Cerebellar nuclear complex (tissue), 1 donor: ENCODE measurements at regions not wholly inside any gene's neighbourhood (a gene's known extent, or its start where the extent isn't known, plus 50 kb on each side); places are given as distances from the start of the nearest gene placed in this dataset.
"Not testable (repeated sequence)": the region's sequence is repeated elsewhere in the genome, so short reads cannot be mapped to it uniquely, and the experiment has no call there.

ENCODE experiments used
- DNase-seq, 2 experiments: peaks; one replicate each; lab custom pipeline; 2025; lab: John Stamatoyannopoulos, UW

DNA sequence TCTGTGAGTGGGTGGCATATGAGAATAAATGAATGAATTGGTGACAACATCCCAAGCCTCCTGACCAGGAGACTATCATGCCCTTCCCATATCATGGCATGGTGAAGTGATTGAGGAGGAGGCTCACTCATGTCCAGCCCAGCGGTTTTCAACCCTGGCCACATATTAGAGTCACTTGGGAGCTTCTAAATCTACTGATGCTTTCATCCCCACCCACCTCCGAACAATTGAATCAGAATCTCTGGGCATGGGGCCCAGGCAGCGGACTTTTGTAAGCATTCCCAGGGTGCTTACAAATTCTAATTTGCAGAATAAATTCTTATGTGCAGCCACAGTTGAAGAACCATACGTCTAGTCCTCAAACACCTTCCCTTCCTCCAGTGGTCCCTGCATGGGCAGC lies 81.7 kb upstream of the SEC11C start:
- DNase-seq: no peak

GRCh38 chr18:59059140-59059539 lies 80.5 kb upstream of the SEC11C start:
- no peak for DNase-seq

GRCh38 chr18:59060551-59060950 lies 79.1 kb upstream of the SEC11C start:
- no peak for DNase-seq

DNA sequence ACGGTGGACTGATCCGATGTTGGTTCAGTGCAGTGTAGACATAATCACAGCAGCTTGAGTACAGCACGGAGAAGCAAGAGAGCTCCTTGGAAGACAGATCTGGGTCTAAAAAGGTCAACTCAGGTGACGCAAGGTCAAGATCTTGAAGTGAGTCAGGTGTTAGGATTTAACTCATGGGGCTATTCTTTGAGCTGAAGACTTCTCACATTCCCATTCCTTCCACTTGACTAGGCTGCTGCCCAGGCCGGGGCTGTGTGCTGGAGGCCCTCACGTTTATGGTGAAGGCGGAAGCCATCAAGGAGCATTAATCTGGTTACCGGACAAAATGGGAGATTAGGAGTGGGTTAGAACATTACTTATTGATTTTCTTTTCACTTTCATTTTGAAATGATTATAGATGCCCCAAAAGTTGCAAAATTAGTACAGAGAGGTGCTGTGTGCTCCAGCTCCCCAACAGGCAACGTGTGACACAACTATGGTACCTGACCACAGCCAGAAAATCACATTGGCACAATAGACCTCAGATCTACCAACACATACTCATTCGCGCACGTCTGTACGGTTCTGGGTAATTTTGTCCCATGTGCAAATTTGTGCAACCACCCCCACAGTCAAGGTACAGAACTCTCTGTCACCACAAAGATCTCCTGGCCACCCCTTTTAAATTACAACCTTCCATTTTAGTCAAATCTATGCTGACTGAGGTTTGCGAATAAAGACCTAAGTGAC lies 77.6 kb upstream of the SEC11C start:
- DNase-seq: no peak

- no peak for DNase-seq
These were observed 77.1 kb upstream of the SEC11C start for GRCh38 chr18:59062643-59063006.

- DNase-seq: no peak
These were observed 76.3 kb upstream of the SEC11C start for GRCh38 chr18:59063300-59063906.

DNA sequence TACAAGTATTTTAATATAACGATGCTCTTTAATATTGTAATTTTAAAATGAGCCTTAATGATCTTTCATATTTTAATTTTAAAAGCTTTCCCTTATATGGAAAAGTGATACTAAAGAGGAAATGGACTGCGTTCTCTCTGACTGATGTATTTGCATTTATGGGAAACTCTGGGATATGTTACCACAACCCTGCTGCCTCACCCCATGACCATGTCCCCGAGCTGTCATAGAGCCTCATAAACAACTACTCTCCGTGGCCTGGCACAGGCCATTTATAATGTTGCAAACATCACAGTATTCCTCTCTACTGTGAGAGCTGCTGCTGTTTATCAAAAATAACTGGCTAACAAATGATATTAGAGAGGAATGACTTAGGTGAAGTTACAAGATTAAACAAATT lies 75.8 kb upstream of the SEC11C start:
- DNase-seq: no peak

- DNase-seq: no peak
These were observed 74.0 kb upstream of the SEC11C start for GRCh38 chr18:59065684-59066083.

DNA sequence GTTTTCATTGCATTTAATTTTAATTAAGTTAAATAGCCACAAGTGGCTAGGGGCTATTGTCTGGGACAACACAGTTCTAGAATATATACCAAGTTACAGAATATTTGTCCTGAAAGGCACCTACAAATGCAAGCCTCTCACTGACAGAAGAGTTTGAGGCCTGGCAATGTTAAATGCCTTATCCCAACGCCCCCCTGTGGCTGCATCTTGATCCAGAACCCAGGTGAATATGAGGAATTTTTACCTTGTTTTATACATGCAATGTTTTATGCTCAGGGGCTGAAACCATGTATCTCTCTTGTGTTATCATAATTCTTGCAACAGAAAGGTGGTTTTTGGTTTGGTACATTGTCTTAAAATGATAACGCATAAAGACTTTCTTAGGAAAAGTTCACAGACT lies 71.8 kb upstream of the SEC11C start:
- peak in 1 of 2 experiments; percentile 12 for DNase-seq

GRCh38 chr18:59068276-59069071 lies 71.2 kb upstream of the SEC11C start:
- no peak for DNase-seq

GRCh38 chr18:59070181-59070912 lies 69.3 kb upstream of the SEC11C start:
- DNase-seq: peak in 1 of 2 experiments; percentile 63

DNA sequence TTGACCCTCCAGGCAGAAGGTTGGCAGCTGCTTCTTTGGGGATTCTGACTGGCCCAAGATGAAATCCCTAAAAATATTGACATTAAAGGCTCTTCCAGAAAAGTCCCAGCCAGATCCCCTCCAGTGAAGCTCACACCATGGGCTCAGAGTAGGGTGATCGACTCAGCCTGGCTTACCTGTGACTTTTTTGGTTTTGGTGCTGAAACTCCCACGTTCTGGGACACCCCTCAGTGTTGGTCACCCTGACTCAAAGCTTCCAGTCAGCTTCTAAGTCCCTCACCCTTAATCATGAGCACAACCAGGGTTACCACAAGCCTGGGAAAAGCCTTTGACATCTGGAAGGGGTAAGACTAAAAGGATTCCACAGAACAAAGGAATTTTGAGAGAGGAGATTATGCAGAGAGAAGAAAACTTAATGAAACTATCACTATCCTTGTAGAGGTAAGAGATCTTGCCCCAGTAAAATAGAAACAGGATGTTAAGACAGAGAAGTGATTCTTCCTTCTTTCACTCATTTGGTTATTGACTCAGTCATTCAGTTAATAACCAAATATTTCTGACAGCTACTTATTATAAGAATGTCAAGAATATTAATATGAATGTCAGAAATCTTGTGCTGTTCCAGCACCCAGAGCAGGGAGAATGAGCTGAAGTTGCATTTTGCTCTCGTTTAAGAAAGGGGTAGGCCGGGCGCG lies 66.8 kb upstream of the SEC11C start:
- no peak for DNase-seq

GRCh38 chr18:59075923-59076322 lies 63.8 kb upstream of the SEC11C start:
- DNase-seq: no peak

DNA sequence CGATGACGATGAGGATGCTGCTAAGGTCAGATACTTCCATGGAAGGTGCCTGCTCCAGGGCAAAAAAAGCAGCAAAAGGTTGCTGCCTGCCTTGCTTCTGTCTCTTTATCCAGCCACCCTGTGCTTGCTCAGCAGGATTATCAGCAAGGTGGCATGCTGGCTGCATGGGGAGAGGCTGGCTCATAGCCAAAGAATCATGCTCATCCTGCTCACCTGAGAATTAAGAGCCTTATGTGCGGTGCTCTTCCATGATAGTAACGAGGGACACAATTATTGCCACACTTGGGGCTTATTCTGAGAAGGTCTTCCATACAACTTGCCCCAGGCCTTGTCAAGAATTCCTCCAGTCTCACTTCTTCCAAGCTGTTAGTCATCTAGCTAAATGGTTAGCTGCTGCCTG lies 60.4 kb upstream of the SEC11C start:
- no peak for DNase-seq

DNA sequence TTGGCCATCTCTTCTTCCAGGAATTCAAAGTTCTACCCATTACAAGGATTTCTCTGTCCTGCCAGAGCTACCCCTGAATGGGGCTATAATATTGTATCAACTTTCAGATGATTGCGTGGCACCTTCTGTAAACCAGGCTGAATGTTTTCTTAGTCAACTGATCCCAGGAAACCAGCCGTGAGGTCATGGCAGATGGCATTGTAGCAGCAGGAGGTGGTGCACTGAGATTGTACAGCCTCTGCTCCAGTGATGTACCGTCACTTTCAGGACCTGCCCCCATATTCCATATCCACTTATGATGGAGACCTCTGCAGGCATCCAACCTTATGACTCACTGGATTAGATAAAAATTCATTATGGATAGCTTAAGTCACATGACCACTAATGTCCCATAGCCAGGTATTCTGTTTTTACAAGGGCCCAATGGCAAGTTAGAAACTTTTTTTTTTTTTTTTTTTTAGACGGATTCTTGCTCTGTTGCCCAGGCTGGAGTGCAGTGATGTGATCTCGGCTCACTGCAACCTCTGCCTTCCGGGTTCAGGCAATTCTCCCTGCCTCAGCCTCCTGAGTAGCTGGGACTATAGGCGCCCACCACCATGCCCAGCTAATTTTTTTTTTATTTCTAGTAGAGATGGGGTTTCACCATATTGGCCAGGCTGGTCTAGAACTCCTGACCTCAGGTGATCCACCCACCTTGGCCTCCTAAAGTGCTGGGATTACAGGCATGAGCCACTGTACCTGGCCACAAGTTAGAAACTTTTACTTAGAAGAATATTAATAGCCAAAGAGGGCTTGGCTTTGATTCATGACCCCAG lies 59.8 kb upstream of the SEC11C start:
- DNase-seq: not testable (repeated sequence)

DNA sequence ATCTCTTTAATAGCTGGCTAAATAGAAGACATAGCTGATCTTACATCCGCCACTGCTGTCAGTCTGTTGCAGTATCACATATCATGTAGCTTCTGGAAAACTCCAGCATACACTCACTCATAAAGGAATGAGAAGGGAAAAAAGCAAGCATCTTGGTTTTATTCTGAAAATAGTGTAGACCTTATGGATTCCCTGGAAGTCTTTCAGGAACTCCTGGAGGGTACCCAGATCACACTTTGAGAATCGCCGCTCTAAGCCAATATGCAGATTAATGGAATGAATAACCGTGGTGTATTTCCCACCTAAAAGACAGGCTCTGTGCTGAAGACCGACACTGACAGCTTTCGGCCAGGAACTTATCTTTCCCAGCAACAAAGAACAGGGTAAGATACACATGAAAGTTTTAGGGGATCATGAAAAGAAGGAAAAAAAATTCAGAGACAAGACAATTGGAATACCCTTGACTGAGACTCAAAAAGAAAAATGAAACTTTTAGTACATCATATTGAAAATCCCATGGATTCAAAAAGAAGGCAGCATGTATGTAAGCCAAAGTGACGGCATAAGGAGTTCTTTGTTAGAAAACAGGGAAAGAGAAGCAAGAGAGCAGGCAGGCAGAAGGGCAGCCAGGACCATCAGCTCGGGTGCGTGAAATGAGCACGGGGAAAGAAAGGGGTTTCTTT lies 56.4 kb upstream of the SEC11C start:
- no peak for DNase-seq

DNA sequence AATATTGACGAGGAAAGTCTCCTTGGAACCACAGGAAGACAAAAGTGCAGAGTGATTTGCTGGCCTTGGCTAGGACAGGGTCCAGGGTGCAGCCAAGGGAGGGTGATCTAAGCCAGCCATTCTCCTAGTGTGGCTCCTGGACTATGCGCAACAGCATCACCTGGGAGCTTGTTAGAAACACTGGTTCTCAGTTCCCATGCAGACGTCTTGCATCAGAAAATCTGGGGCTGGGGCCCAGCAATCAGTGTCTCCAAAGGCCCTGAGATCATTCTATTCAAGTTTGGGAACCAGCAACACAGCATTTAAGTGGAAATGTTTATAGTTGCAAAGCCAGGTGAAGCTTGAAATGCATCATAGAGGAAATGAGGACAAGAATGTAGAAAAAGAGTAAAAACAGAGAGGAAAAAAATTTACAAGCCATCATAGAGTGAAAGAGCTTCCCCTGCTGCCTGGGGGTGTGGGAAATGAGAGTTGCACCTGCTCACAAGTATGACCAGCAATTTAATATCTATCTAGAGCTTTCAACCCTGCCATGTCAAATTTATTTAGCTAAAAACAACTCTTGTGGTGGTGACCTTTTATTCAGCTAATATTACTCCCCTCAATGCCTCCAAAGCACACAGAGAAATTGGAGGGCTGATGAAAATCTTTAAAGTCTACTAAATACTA lies 54.4 kb upstream of the SEC11C start:
- no peak for DNase-seq

GRCh38 chr18:59085797-59086196 lies 53.9 kb upstream of the SEC11C start:
- no peak for DNase-seq

- DNase-seq: no peak
These were observed 53.2 kb upstream of the SEC11C start for GRCh38 chr18:59086522-59086921.

DNA sequence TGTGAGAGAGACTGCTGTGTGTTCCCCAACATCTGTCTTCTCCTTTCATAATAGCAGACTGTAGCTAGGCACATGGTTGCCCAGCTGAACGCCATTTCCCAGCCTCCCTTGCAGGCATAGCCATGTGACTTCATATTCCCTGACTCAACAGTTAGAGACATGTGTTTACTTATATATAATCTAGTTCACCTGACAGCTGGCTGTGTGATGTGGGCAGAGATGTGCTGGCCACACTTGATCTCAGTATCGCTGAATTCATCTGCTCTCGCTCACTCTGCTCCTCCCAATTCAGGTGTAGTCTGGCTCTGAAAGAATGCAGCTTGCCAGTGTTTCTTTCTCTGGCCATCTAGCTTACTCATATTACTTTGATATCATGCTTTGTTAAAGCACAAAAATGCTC lies 52.3 kb upstream of the SEC11C start:
- no peak for DNase-seq
